Iris pigment epithelial cell (primary cell): ENCODE measurements at regions not wholly inside any gene's neighbourhood (a gene's known extent, or its start where the extent isn't known, plus 50 kb on each side); places are given as distances from the start of the nearest gene placed in this dataset.

Experiments used
- DNase-seq: peaks from one replicate; pipeline ENCODE4 v3.0.0-alpha.2; 2011; ENCODE audit warnings: low read depth

DNA sequence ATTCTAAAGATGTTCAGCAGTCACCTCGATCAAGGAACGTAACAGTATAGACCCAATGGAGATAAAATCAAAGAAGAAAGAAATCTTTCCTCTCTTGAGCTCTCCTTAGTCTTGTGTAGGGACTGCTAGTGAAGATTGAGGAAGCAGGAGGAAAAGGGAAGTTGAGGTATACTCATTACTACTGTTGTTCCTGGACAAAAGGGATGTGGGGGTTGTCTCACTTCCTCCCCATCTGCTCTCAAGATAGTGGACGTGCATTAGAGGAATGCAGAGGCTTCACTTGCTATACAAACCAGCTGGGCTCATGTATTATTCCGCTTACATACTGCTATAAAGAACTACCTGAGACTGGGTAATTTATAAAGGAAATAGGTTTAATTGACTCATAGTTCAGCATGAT is 208.9 kb upstream of the ARHGEF9 start:
- no peak for DNase-seq

DNA sequence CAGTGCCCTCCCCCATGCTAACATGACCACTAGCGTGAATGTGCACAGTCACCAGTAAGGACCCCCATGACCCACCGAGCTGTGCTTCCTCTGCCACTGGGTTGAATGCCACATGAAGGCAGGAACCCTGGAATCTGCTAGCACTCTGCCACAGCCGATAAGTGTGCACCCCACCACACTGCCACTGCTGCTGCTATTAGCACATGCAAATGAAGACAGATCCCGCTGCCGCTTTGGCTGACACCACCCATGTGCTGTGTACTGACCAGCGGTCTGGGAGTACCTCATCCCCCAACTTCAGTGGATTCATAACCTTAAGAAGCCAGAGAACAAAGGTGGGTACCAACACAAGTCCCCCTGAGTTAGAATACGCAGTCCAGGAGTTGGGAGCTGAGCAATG is 200.9 kb upstream of the ARHGEF9 start:
- no peak for DNase-seq

DNA sequence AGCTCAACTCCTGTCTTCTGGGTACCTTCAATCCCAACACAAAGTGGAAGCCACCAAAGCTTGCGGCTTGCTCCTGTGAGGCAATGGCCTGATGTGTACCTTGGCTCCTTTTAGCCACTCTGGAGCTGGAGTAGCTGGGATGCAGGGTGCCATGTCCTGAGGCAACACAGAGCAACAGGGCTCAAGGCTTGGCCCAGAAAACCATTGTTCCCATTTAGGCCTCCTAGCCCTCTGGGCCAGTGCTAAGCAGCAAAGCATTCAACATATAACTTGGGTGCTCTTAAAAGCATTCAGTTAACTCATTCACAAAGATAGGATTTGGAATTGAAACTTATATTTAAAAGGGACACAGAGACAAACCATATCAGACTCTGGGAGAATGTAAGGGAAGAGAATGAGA is 194.5 kb upstream of the ARHGEF9 start:
- DNase-seq: no peak

DNA sequence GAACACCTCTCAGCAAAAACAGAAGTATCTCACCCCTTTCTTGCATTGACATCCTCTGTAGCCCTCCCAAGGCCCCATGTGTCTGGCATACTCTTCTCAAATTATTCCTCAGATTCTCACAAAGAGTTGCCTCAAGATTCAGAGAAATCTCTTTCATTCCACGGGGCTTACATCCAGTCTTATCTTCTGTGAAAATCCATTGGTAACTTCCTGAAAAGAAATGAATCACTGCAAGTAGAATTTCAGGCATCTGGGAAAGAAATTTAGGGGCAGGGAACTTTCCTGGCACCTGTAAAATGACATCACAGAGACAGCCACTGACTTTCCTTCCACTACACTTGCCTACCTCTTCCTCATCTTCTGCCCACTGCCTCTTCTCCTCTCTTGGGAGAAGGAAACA is 182.5 kb upstream of the ARHGEF9 start:
- DNase-seq: no peak

DNA sequence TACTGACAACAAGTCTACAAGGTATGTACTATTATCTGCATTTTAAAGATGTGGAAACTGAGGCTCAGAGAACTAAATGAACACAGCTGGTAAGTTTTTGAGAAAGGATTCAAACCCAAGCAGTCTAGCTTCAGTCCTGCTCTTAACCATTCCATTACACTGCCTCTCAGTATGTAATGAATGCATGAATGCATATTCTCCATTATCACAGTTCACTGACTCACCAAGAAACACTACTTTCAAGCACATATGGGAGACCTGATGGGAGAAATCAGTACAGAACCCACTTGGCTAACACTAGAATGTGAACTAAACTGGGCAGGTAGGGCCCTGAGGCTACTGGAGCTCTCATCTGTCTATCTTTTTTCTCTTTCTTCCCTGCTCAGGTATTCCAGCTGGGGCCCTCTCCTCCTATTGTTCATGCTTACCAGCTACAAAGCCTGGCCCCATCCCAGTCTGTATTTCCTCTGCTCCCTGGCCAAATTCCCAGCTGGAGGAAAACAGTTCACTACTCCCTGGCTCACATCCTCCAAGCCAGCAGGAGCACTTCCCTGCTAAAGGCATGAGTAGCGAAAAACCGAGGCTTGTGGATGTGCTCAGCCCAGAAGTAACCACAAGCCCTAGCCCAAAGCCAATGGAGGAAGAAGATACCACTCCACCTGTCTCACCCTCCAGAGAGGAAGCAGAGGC is 178.2 kb upstream of the ARHGEF9 start:
- DNase-seq: no peak

DNA sequence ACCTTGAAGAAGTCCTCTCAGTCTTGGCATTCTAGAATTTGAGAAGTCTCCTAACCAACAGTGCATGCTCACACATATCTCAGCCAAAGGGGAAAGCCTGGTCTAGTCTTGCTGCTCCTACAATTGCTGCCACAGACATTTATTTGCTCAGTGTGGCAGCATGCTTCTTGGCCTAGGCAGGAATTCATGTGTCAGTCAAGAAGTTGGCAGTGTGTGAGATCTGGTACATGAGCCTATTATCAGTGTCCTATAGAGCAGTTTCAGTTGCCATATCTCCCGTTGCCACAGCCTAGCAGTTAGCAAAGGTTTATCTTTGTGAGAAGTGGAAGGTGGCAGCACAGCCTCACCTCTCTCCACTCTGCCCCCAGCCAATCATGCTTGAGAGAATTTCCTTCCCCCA is 176.9 kb upstream of the ARHGEF9 start:
- DNase-seq: no peak

DNA sequence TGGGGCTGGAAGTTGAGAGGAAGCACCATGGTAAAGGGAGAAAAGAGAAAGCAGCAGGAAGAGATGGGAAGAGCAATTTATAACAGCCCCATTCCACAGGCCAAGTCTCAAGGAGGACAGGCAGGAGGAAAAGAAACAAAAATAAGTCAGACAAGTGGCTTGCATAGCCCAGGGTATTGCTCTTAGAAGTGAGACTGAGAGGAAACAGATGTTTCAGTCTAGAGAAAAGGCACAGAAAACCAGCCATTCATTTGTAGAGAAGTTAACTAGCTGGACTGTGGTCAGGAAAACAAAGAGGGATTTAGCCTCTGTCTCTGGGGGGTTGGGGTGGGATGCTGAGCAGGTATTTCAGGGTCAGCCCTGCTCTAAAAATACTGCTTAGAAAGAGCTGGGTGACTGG is 175.0 kb upstream of the ARHGEF9 start:
- DNase-seq: no peak

DNA sequence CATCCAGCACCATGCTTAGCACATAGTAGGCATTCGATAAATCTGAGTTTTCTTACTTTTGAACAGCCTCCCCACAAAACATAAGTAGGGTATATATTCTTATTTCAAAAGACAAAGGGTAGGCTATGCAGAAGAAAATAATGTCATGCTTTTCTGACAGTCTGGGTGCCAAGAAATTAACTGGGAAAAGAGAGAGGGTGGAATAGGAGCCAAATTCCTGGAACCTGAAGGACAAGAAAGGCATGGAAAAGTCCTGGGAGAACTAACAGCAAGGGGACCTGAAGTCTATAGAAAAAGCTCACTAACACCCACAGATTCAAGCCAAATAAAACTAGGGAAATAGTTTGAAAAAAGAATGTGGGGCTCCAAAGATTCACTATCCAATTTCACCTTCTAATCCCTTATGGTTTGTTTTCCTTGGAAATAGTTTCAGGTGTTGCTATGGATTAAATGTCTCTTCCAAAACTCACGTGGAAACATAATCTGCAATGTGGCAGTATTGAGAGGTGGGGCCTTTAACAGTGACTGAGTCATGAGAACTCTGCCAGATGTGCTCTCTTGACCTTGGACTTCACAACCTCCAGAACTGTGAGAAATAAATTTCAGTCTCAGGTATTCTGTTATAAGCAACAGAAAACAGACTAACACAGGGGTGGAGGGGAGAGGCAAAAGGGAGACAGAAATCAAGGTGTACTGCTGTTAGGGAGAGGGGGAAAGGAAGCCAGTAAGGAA is 173.3 kb upstream of the ARHGEF9 start:
- DNase-seq: no peak

DNA sequence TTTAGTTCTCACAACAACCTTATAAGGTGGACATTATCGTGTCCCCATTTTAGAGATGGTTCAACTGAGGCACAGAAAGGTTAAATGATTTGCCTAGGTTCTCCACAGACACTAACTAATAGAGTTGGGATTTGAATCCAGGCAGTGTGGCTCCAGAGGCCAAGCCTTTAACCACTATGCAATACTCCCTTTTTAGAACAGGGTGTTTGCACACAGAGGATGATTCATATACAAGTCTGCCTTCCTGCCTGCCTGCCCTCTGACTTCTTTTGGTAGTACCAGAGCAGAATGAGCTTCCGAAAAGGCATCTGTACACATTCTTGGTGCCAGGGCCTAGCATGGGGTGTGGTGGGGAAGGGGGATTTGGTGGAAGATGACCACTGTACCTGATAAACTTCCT is 150.8 kb upstream of the ARHGEF9 start:
- no peak for DNase-seq

DNA sequence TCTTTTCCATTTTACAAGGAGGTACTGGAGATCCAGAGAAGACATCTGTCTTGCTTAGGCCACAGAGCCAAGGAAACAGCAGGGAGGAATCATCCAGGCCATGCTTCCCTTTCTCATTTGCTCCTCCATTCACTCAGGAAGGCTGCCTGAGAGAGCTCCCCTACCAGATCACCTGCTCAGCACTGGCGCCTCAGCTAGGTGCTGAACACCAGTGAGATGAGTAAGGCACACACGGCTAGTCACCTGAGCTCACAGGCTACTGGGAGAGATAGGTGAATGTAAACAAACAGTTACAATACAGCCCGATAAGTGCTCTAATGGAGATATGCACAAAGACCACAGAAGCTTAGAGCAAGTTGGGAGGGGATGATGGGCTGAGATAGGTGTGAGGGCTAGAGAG is 149.8 kb upstream of the ARHGEF9 start:
- no peak for DNase-seq

DNA sequence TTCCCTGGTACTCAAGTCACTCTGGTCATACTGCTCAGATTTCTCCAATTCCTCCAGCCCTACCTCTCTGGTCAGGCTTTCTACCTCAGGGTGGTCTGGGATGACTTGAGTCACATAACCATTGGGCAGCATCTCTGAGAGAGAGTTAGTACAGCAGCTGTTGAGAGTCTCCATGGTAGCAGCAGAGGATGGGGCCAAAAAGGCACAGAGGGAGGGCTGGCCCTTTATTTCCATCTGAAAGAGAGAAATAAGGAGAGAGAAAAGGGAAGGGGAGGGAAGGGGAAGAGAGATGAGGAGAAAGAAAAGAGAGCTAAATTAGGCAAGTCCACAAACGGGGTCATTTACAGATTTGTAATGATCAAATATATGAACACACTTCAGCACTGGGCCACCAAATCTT is 149.1 kb upstream of the ARHGEF9 start:
- no peak for DNase-seq

DNA sequence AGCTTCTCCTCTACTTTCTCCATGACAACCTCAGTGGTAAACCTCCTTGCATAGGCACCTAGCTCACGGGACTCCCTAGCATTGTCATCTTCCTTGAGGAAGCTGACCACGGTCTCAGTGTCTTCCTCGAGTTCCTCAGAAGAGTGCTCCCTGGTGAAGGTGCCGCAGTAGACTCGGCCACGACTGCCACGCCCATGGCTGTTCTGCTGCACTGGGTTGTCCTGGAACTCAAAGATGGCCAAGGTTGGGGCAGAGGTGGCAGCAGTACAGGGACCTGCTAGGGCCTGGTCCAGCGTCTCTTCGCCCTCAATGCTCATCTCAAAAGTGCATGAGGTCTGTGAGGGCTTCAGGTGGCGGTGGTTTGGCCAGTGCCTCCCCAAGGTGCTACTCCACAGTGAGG is 147.9 kb upstream of the ARHGEF9 start:
- no peak for DNase-seq

DNA sequence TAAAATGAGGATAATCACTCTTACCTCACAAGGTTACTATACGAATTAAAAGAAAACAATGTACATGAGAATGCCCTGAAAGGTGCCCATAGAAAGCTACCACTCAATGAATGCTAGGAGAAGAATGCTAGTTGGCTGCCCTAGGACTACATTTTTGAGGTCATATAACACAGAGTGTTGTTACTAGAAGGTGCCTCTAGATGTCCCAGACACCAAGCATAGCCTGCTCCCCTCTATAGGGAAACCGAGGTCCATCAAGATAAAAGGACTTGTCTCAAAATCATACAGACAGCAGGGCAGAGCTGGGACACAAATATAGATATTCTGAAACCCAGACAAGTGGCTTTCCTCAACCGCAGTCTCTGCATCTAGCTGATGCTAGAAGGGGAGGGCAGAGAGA is 147.0 kb upstream of the ARHGEF9 start:
- no peak for DNase-seq

DNA sequence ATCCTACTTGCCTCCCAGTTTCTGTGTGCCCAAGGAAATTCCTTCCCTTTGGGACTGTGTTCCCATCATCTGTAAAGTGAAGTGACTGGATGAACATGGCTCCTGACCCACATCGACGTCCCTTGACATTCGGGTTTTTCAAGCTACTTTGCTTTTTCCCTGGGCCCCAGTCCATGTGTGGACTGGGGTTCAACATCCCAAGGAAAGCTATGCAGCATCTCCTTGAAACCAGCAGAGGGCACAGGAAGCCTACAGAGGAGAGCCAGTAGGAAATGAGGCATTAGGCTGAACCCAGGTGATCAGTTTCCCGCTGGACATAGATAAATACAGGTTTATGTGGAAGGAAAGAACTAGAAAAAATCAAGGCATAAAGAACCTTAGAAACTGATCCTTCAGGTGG is 145.1 kb upstream of the ARHGEF9 start:
- DNase-seq: no peak

DNA sequence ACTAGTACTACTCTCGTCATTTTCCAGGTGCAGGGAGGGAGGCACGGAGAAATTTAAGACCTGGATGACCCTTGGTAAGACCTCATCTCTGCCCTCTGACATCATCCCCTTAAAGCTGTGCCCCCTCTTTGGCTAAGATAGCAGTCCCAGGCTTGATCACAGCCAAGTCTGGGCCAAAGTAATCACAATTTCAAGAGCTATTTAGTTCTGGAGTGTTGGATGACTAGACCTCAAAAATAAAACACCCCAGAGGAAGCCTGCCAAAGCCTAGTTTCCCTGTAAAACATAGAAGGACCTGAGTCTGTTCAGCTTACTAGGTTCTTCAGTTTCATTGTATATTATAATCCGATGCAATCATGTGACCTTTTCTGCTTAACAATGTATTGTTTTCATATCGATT is 144.6 kb upstream of the ARHGEF9 start:
- DNase-seq: no peak

DNA sequence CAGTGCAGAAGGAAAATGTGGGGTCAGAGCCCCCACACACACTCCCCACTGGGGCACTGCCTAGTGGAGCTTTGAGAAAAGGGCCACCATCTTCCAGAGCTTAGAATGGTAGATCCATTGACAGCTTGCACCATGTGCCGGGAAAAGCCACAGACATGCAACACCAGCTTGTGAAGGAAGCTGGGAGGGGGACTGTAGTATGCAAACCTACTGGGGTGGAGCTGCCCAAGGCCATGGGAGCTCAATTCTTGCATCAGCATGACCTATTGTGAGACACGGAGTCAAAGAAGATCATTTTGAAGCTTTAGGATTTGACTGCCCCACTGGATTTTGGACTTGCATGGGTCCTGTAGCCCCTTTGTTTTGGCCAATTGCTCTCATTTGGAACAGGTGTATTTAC is 142.8 kb upstream of the ARHGEF9 start:
- no peak for DNase-seq

DNA sequence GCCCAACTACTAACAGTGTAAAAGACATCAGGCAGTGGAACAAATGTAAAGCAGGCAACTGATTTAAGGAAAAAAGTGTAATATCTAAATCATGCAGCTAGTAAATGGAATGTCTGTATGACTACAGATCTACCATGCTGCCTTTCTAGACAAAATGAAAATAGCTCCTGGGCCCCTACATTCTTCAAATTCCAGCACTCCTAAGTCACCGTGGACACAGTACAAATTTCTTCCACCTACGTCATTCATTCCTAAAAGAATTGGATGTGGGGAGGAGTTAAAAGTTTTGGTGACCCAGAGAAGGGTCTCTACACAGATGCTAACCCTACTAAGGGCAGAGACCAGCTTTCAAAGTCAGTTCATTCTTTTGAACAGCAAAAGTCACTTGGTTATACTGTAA is 137.2 kb upstream of the ARHGEF9 start:
- DNase-seq: no peak

DNA sequence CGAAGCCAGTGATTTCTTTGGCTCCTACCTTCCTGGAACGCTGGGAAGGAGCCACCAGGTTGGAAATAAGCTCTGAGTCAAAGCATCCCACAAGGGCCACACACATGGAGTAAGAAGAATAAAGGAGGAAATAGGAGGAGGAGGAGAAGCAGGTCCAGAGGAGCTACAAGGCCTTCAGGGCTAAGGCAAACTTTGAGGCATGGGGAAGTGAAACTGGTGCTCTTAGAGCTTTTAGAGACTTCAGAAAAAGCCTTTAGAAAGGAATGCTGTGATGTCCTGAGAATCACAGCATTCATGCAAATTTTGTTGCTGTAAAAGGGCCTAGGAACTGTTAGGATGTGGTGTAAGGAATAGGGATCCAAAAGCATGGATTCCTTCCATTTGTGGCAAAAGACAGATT is 135.9 kb upstream of the ARHGEF9 start:
- no peak for DNase-seq

DNA sequence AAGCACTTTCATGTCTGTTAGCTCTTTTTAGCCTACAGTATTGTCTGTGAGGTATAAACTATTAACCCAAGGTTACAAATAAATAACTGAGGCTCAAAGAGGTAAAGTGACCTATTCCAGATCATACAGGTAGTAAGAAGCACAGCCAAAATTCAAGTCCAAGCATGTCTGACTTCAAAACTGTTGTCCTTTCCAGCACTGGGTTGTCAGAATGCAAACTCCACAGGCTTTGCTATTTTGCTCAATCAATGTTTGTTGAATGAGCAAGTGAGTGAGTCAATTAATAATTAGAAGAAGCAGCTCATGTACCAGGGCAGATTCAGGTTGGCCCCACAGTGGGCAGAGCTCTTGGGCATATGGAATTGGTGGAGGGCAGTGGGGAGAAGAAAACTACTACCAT is 134.1 kb upstream of the ARHGEF9 start:
- DNase-seq: no peak

DNA sequence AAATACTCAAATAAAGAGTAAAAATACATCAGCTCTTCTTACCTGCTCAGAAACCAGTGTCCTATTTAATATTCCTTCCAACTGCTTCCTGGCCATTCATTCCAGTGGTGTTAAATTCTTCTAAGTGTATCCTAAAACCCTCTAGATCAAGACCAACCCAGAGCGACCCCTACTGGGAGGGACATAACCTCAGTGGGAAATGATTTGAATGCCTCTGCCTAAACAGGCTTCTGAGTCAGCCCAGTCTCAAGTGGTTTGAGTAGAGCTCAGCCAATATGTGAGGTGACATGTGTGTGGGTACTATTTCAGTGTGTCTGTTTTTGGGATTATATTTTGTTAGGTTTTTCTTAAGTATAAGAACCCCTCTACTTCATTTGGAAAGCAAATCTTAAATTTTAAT is 133.6 kb upstream of the ARHGEF9 start:
- DNase-seq: no peak

DNA sequence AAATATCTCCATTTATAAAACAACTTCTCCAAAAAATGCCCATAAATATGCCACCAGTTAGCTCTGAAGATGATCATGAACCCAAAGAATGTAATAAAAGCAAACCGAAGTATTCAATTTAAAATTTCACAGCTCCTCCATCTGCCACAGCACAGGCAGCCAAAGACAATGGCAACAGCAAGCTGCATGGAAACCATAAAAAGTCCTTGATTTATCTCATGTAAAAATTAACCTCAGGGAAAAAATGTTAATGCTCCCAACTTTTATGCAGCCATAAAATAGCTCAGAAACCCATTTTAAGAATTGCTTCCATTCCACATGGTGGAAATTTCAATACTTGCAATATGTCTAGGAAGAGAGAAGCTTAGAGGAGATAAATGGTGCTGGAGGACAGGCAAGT is 132.3 kb upstream of the ARHGEF9 start:
- DNase-seq: no peak

DNA sequence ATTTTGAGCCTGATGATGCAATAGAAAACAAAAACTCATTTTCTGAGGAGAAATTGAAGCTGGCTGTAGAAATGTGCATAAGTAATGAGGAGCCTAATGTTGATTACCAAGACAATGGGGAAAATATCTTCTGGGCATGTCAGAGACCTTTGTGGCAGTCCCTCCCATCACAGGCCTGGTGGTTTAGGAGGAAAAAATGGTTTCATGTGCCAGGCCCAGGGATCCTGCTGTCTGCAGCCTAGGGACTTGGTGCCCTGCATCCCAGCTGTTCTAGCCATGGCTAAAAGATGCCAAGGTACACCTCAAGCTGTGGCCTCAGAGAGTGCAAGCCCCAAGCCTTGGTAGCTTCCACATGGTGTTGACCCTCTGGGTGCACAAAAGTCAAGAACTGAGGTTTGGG is 128.7 kb upstream of the ARHGEF9 start:
- no peak for DNase-seq

DNA sequence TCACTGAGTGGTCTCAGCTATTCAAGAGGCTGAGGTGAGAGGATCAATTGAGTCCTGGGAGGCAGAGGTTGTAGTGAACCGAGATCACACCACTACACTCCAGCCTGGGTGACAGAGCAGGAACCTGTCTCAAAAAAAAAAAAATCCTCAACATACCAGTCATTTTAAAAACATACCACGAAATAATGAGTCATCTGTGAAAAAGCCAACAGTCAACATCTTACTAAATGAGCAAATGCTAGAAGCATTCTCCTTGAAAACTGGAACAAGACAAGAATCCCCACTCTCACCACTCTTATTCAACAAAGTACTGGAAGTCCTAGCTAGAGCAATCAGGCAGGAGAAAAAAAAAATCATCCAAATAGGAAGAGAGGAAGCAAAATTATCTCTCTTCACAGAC is 104.0 kb upstream of the ARHGEF9 start:
- peak; percentile 61 for DNase-seq
